Activated CD8-positive, alpha-beta memory T cell treated with anti-CD3 and anti-CD28 coated beads, Interleukin-2, amount 10 ng/mL, durations not matched to agents 7 days and 5 days (primary cell): ENCODE measurements at regions not wholly inside any gene's neighbourhood (a gene's known extent, or its start where the extent isn't known, plus 50 kb on each side); places are given as distances from the start of the nearest gene placed in this dataset.

Source experiments
- ATAC-seq: fragments of 150-1000 bp; cut with Tn5 transposase; one replicate; pipeline ENCODE4 v1.10.0; 2021; ENCODE audit warnings: moderate library complexity
- CTCF ChIA-PET: fragments of 350-600 bp; sonication (Branson Sonifier 250); formaldehyde crosslinking; loops from one replicate; lab custom pipeline; 2021; ENCODE audit warnings: antibody characterized with exemption; lab: Charles Lee
- DNase-seq: peaks from one replicate; pipeline ENCODE4 v3.0.0-alpha.2; 2020
- H3K27ac Mint-ChIP-seq: one replicate; pipeline ENCODE4 v1.8.0; 2021; ENCODE audit warnings: mild to moderate bottlenecking, mixed read lengths
- H3K27me3 Mint-ChIP-seq: one replicate; pipeline ENCODE4 v1.8.0; 2021; ENCODE audit warnings: mixed read lengths
- H3K36me3 Mint-ChIP-seq: one replicate; pipeline ENCODE4 v1.8.0; 2021; ENCODE audit warnings: mild to moderate bottlenecking, mixed read lengths
- H3K4me1 Mint-ChIP-seq: one replicate; pipeline ENCODE4 v1.8.0; 2021; ENCODE audit warnings: mixed read lengths
- H3K4me3 Mint-ChIP-seq: one replicate; pipeline ENCODE4 v1.8.0; 2021; ENCODE audit warnings: mild to moderate bottlenecking, moderate library complexity, mixed read lengths
- H3K9me3 Mint-ChIP-seq: one replicate; pipeline ENCODE4 v1.8.0; 2022; ENCODE audit warnings: low read depth, mixed read lengths

GRCh38 chr7:106773228-106773627 lies 91.9 kb upstream of the PIK3CG start:
- CTCF ChIA-PET = no interaction called here
- no peak for DNase-seq
- H3K27ac Mint-ChIP-seq = no peak overlapping the region
- no peaks in the 10 kb centered on the region for H3K27me3 Mint-ChIP-seq
- H3K9me3 Mint-ChIP-seq = peaks cover 10% of the 10 kb centered on the region
- no peak for ATAC-seq
- H3K36me3 Mint-ChIP-seq = peaks cover 11% of the 10 kb centered on the region
- H3K4me1 Mint-ChIP-seq = peaks cover 20% of the 10 kb centered on the region
- no peak overlapping the region for H3K4me3 Mint-ChIP-seq

GRCh38 chr7:106773721-106774120 lies 91.4 kb upstream of the PIK3CG start:
- H3K27me3 Mint-ChIP-seq = no peaks in the 10 kb centered on the region
- CTCF ChIA-PET = no interaction called here
- H3K9me3 Mint-ChIP-seq = peaks cover 10% of the 10 kb centered on the region
- DNase-seq = no peak
- H3K27ac Mint-ChIP-seq = no peak overlapping the region
- no peak for ATAC-seq
- H3K4me1 Mint-ChIP-seq = peaks cover 18% of the 10 kb centered on the region
- H3K4me3 Mint-ChIP-seq = no peak overlapping the region
- H3K36me3 Mint-ChIP-seq = peaks cover 11% of the 10 kb centered on the region

GRCh38 chr7:106774213-106774767 lies 90.8 kb upstream of the PIK3CG start:
- no peak overlapping the region for H3K4me3 Mint-ChIP-seq

GRCh38 chr7:106774768-106775551 lies 90.1 kb upstream of the PIK3CG start:
- Mint-ChIP-seq H3K27ac (no peak overlapping the region), H3K4me1 (peaks cover 18% of the 10 kb centered on the region), H3K36me3 (peaks cover 11% of the 10 kb centered on the region), H3K9me3 (peaks cover 10% of the 10 kb centered on the region), H3K4me3 (no peak overlapping the region), H3K27me3 (no peaks in the 10 kb centered on the region)
- CTCF ChIA-PET = no interaction called here
- ATAC-seq (peak; percentile 9), DNase-seq (peak; percentile 48)

More at GRCh38 chr7:106774213-106774767, 90.8 kb upstream of the PIK3CG start:
- Mint-ChIP-seq H3K4me1 (peaks cover 18% of the 10 kb centered on the region), H3K9me3 (peaks cover 10% of the 10 kb centered on the region), H3K27ac (no peak overlapping the region), H3K36me3 (peaks cover 11% of the 10 kb centered on the region), H3K27me3 (no peaks in the 10 kb centered on the region)
- ATAC-seq = no peak
- CTCF ChIA-PET = no interaction called here
- DNase-seq = no peak

GRCh38 chr7:106775552-106775936 lies 89.5 kb upstream of the PIK3CG start:
- no peak for ATAC-seq
- H3K9me3 Mint-ChIP-seq = peaks cover 10% of the 10 kb centered on the region
- no peak overlapping the region for H3K27ac Mint-ChIP-seq
- H3K4me1 Mint-ChIP-seq = peaks cover 18% of the 10 kb centered on the region
- DNase-seq = no peak
- no peaks in the 10 kb centered on the region for H3K27me3 Mint-ChIP-seq
- no peak overlapping the region for H3K4me3 Mint-ChIP-seq
- peaks cover 11% of the 10 kb centered on the region for H3K36me3 Mint-ChIP-seq
- CTCF ChIA-PET = interaction anchor here (1.7 kb wide), 1 partner anchor 12 kb away, joined by 3 read pairs; no protein-coding TSS in a partner anchor

- Mint-ChIP-seq H3K27ac (no peak overlapping the region), H3K27me3 (no peaks in the 10 kb centered on the region), H3K9me3 (peaks cover 10% of the 10 kb centered on the region), H3K36me3 (peaks cover 11% of the 10 kb centered on the region), H3K4me3 (no peak overlapping the region), H3K4me1 (peaks cover 18% of the 10 kb centered on the region)
- DNase-seq (no peak), ATAC-seq (no peak)
- CTCF ChIA-PET = interaction anchor here (1.7 kb wide), 1 partner anchor 12 kb away, joined by 3 read pairs; no protein-coding TSS in a partner anchor
Observed at GRCh38 chr7:106775975-106776607, 89.0 kb upstream of the PIK3CG start.

- peaks cover 18% of the 10 kb centered on the region for H3K4me1 Mint-ChIP-seq
- no peak overlapping the region for H3K27ac Mint-ChIP-seq
- peaks cover 11% of the 10 kb centered on the region for H3K36me3 Mint-ChIP-seq
- peaks cover 10% of the 10 kb centered on the region for H3K9me3 Mint-ChIP-seq
- ATAC-seq (no peak), DNase-seq (no peak)
- no peaks in the 10 kb centered on the region for H3K27me3 Mint-ChIP-seq
- CTCF ChIA-PET = interaction anchor here (1.7 kb wide), 1 partner anchor 11 kb away, joined by 3 read pairs; no protein-coding TSS in a partner anchor
- H3K4me3 Mint-ChIP-seq = no peak overlapping the region
Observed at GRCh38 chr7:106776618-106777347, 88.3 kb upstream of the PIK3CG start.

- Mint-ChIP-seq H3K27ac (no peak overlapping the region), H3K9me3 (peaks cover 10% of the 10 kb centered on the region), H3K36me3 (peaks cover 11% of the 10 kb centered on the region), H3K4me3 (no peak overlapping the region), H3K4me1 (peaks cover 12% of the 10 kb centered on the region), H3K27me3 (no peaks in the 10 kb centered on the region)
- no peak for DNase-seq
- no peak for ATAC-seq
- CTCF ChIA-PET = interaction anchor here (1.0 kb wide), 1 partner anchor 12 kb away, joined by 3 read pairs; no protein-coding TSS in a partner anchor
Observed at GRCh38 chr7:106777674-106778299, 87.3 kb upstream of the PIK3CG start.

GRCh38 chr7:106778656-106779250 lies 86.3 kb upstream of the PIK3CG start:
- CTCF ChIA-PET = interaction anchor here (1.0 kb wide), 1 partner anchor 13 kb away, joined by 3 read pairs; no protein-coding TSS in a partner anchor
- Mint-ChIP-seq H3K36me3 (peaks cover 11% of the 10 kb centered on the region), H3K4me1 (peaks cover 9% of the 10 kb centered on the region), H3K27me3 (no peaks in the 10 kb centered on the region), H3K27ac (no peak overlapping the region), H3K9me3 (peaks cover 10% of the 10 kb centered on the region), H3K4me3 (no peak overlapping the region)
- ATAC-seq (no peak), DNase-seq (no peak)

- no peak for DNase-seq
- Mint-ChIP-seq H3K27ac (no peak overlapping the region), H3K27me3 (no peaks in the 10 kb centered on the region), H3K9me3 (peaks cover 8% of the 10 kb centered on the region), H3K36me3 (peaks cover 6% of the 10 kb centered on the region), H3K4me3 (no peak overlapping the region), H3K4me1 (peaks cover 6% of the 10 kb centered on the region)
- CTCF ChIA-PET = interaction anchor here (1.0 to 1.2 kb wide), 2 partner anchors 44 to 122 kb away, joined by 3 read pairs; no protein-coding TSS in a partner anchor
- ATAC-seq = no peak
Observed at GRCh38 chr7:106779877-106780276, 85.2 kb upstream of the PIK3CG start.

GRCh38 chr7:106781007-106781406 lies 84.1 kb upstream of the PIK3CG start:
- CTCF ChIA-PET = interaction anchor here (1.1 to 1.2 kb wide), 2 partner anchors 12 to 123 kb away, joined by 3 to 4 read pairs; no protein-coding TSS in a partner anchor
- Mint-ChIP-seq H3K4me3 (no peak overlapping the region), H3K4me1 (peaks cover 2% of the 10 kb centered on the region), H3K9me3 (peaks cover 8% of the 10 kb centered on the region), H3K36me3 (peaks cover 6% of the 10 kb centered on the region), H3K27ac (no peak overlapping the region), H3K27me3 (no peaks in the 10 kb centered on the region)
- DNase-seq (no peak), ATAC-seq (no peak)

- Mint-ChIP-seq H3K9me3 (peaks cover 2% of the 10 kb centered on the region), H3K27me3 (no peaks in the 10 kb centered on the region), H3K27ac (no peak overlapping the region), H3K4me3 (no peak overlapping the region), H3K36me3 (peaks cover 2% of the 10 kb centered on the region), H3K4me1 (peaks cover 2% of the 10 kb centered on the region)
- CTCF ChIA-PET = interaction anchor here (1.1 kb wide), 1 partner anchor 11 kb away, joined by 4 read pairs; no protein-coding TSS in a partner anchor
- ATAC-seq = no peak
- DNase-seq = no peak
Observed at GRCh38 chr7:106781828-106782544, 83.1 kb upstream of the PIK3CG start.
